ENCODE measurements at regions not wholly inside any gene's neighbourhood (a gene's known extent, or its start where the extent isn't known, plus 50 kb on each side); places are given as distances from the start of the nearest gene placed in this dataset.

GRCh38 chr10:78904196-78904595 lies 164.6 kb upstream of the ZMIZ1 start:
- Mint-ChIP-seq H3K27me3 (ENCODE audit: unreplicated experiment) (peaks cover 6% of the 10 kb centered on the region), H3K4me1 (ENCODE audit: unreplicated experiment) (peaks cover 28% of the 10 kb centered on the region), H3K36me3 (ENCODE audit: unreplicated experiment) (no peaks in the 10 kb centered on the region), H3K27ac (ENCODE audit: unreplicated experiment) (no peak overlapping the region), H3K4me3 (ENCODE audit: unreplicated experiment) (no peak overlapping the region), H3K9me3 (ENCODE audit: unreplicated experiment) (no peaks in the 10 kb centered on the region)
- TF ChIP-seq, protein P1, sequence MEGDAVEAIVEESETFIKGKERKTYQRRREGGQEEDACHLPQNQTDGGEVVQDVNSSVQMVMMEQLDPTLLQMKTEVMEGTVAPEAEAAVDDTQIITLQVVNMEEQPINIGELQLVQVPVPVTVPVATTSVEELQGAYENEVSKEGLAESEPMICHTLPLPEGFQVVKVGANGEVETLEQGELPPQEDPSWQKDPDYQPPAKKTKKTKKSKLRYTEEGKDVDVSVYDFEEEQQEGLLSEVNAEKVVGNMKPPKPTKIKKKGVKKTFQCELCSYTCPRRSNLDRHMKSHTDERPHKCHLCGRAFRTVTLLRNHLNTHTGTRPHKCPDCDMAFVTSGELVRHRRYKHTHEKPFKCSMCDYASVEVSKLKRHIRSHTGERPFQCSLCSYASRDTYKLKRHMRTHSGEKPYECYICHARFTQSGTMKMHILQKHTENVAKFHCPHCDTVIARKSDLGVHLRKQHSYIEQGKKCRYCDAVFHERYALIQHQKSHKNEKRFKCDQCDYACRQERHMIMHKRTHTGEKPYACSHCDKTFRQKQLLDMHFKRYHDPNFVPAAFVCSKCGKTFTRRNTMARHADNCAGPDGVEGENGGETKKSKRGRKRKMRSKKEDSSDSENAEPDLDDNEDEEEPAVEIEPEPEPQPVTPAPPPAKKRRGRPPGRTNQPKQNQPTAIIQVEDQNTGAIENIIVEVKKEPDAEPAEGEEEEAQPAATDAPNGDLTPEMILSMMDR (IDR thresholded peaks at IDR 0.05) = no peak
- peak; percentile 51 for DNase-seq (ENCODE audit: extremely low spot score, unreplicated experiment)

DNA sequence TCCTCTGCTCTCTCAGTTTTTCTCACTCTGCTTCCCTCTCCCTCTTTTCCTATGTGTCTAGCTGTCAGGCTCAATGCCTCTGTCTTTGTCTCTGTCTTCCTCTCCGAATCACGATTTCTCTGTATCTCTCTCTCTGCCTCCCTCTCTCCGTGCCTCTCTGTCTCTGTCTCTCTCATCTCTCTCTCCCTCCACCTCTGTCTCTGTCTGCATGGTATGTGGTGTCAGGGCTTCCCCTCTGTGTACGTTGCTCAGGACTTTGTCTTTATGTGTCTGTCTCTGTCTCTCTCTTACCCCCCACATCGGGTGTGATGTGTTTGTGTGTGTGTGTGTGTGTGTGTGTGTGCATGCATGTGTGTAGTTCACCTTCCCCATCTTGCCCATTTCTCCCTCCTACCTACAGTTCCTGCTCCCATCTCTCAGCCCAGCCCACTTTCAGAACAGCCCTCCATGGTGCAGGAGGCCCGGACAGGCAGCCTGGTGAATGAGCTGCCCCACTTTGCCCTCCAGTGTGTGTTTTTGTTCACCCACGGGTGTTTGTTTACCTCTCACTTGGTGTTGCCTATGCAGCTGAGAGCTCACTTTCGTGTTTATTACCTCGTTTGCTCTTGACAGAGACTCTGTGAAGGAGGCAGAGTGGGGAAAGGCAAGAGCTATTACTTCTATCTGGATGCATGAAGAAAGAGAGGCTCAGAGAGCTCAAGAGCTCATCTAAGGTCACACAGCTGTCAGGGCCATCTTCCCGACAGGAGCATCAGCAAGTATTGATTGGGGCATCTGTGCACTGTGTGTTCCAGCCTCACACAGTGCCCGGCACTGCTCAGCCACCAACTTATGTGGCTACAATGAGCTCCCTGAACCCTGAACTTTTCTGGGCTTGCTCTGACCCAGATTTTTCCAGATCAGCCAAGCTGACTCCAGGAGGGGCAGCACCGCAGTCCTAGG lies 163.5 kb upstream of the ZMIZ1 start:
- Mint-ChIP-seq H3K27me3 (ENCODE audit: unreplicated experiment) (peaks cover 6% of the 10 kb centered on the region), H3K4me1 (ENCODE audit: unreplicated experiment) (peaks cover 17% of the 10 kb centered on the region), H3K36me3 (ENCODE audit: unreplicated experiment) (no peaks in the 10 kb centered on the region), H3K4me3 (ENCODE audit: unreplicated experiment) (no peak overlapping the region), H3K27ac (ENCODE audit: unreplicated experiment) (no peak overlapping the region), H3K9me3 (ENCODE audit: unreplicated experiment) (no peaks in the 10 kb centered on the region)
- TF ChIP-seq, protein P1 (IDR thresholded peaks at IDR 0.05) = no peak
- peak; percentile 51 for DNase-seq (ENCODE audit: extremely low spot score, unreplicated experiment)

DNA sequence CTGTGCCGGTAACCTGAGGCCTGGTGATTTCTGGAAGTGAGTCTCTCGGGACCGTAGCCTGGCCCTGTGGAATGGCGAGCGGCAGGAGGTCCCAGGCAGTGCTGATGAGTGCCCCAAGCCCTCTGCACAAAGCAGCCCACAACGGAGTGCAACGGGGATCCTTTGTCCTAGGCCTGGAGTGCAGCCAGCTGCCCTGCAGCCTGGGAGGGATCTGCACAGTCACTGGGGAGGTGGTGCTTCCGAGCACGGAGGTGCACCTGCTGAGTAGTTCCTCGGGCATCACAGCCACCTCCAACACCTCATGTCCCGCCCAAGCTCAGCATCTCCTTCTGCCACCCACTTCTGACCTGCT lies 162.8 kb upstream of the ZMIZ1 start:
- Mint-ChIP-seq H3K27me3 (ENCODE audit: unreplicated experiment) (peaks cover 6% of the 10 kb centered on the region), H3K4me3 (ENCODE audit: unreplicated experiment) (no peak overlapping the region), H3K9me3 (ENCODE audit: unreplicated experiment) (no peaks in the 10 kb centered on the region), H3K36me3 (ENCODE audit: unreplicated experiment) (no peaks in the 10 kb centered on the region), H3K27ac (ENCODE audit: unreplicated experiment) (no peak overlapping the region), H3K4me1 (ENCODE audit: unreplicated experiment) (peaks cover 16% of the 10 kb centered on the region)
- TF ChIP-seq, protein P1 (IDR thresholded peaks at IDR 0.05) = no peak
- peak; percentile 79 for DNase-seq (ENCODE audit: extremely low spot score, unreplicated experiment)

- Mint-ChIP-seq H3K36me3 (ENCODE audit: unreplicated experiment) (no peaks in the 10 kb centered on the region), H3K27me3 (ENCODE audit: unreplicated experiment) (peaks cover 6% of the 10 kb centered on the region), H3K9me3 (ENCODE audit: unreplicated experiment) (no peaks in the 10 kb centered on the region)
These were observed 161.9 kb upstream of the ZMIZ1 start for GRCh38 chr10:78906734-78907390.

More at GRCh38 chr10:78906734-78907390, 161.9 kb upstream of the ZMIZ1 start:
- TF ChIP-seq, protein P1 (IDR thresholded peaks at IDR 0.05) = no peak
- peaks cover 16% of the 10 kb centered on the region for H3K4me1 Mint-ChIP-seq (ENCODE audit: unreplicated experiment)
- H3K27ac Mint-ChIP-seq (ENCODE audit: unreplicated experiment) = no peak overlapping the region
- DNase-seq (ENCODE audit: extremely low spot score, unreplicated experiment) = peak; percentile 6
- no peak overlapping the region for H3K4me3 Mint-ChIP-seq (ENCODE audit: unreplicated experiment)
